GM18520 (cell line): ENCODE measurements at regions not wholly inside any gene's neighbourhood (a gene's known extent, or its start where the extent isn't known, plus 50 kb on each side); places are given as distances from the start of the nearest gene placed in this dataset.

ENCODE experiments used
- ATAC-seq: cut with Tn5 transposase; IDR thresholded peaks from one replicate; pipeline ENCODE4 v1.9.1; 2021; ENCODE audit not compliant: unreplicated experiment

GRCh38 chr4:105092356-105092755, 54.3 kb upstream of the TET2 start:
- ATAC-seq: no peak

GRCh38 chr4:105092768-105093167, 53.9 kb upstream of the TET2 start:
- ATAC-seq: no peak

- no peak for ATAC-seq
Observed at GRCh38 chr4:105093975-105094374, 52.7 kb upstream of the TET2 start.
